ENCODE measurements at regions not wholly inside any gene's neighbourhood (a gene's known extent, or its start where the extent isn't known, plus 50 kb on each side); places are given as distances from the start of the nearest gene placed in this dataset.

DNA sequence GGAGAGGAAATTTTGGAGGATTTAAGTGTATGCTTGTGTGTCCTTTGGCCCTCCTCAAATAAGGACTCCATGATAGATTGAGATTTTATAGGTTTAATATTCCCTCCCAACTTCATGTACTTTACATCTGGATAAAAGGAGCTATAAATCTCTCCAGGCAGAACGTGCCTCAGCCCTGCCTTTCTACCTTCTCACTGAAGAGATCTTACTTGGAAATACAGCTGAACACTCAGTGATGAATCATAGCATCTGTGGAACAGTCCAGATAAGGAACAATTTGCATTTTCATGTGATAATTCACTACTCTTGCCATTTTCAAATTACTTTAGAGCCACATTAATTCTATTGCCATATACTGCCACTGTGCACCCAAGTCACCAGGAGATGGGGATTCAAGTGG is 364.6 kb upstream of the PODXL start:
- H3K4me3 Mint-ChIP-seq: no peak overlapping the region
- H3K27ac Mint-ChIP-seq: no peak overlapping the region
- H3K4me1 Mint-ChIP-seq: no peaks in the 10 kb centered on the region
- TF ChIP-seq, protein P1, sequence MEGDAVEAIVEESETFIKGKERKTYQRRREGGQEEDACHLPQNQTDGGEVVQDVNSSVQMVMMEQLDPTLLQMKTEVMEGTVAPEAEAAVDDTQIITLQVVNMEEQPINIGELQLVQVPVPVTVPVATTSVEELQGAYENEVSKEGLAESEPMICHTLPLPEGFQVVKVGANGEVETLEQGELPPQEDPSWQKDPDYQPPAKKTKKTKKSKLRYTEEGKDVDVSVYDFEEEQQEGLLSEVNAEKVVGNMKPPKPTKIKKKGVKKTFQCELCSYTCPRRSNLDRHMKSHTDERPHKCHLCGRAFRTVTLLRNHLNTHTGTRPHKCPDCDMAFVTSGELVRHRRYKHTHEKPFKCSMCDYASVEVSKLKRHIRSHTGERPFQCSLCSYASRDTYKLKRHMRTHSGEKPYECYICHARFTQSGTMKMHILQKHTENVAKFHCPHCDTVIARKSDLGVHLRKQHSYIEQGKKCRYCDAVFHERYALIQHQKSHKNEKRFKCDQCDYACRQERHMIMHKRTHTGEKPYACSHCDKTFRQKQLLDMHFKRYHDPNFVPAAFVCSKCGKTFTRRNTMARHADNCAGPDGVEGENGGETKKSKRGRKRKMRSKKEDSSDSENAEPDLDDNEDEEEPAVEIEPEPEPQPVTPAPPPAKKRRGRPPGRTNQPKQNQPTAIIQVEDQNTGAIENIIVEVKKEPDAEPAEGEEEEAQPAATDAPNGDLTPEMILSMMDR (IDR thresholded peaks at IDR 0.05; ENCODE audit: unreplicated experiment in 3 of 3): no peak
- peaks cover 15% of the 10 kb centered on the region for H3K27me3 Mint-ChIP-seq (ENCODE audit: low read depth)
- H3K36me3 Mint-ChIP-seq (ENCODE audit: low read depth): no peaks in the 10 kb centered on the region
- H3K9me3 Mint-ChIP-seq: no peaks in the 10 kb centered on the region

DNA sequence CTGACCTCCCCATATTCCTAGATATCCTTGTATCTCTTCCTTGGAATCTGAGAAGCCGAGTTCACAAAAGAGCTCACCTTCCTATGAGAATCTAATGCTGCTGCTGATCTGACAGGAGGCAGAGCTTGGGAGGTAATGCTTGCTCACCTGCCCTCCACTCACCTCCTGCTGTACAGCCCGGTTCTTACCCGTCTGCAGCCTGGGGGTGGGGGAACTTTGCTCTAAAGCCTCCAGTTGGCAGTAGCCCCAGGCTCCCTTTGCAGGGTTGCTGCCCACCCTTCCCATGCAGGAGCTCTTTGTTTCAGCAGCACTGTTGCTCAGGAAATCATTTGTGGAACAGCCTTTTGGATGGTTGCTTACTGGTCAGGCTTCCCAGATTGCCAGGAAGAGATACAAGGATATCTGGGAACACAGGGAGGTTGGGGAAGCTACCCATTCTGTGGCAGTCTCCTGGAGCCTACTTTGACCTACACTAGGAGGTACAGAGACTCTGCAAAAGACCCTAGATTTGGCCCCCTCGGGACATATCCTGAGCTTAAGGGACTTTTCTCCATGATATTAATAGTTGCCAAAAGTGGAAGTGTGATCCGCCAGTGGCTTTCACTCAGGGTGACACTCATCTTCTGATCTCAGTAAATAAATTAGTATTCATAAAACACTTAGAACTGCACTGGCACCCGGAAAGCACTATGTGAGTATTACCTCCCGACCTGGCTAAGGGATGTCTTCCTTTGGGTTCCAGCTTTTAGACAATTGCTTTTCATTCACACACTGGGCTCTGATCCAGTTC is 363.7 kb upstream of the PODXL start:
- Mint-ChIP-seq H3K4me1 (no peaks in the 10 kb centered on the region), H3K4me3 (no peak overlapping the region), H3K27ac (no peak overlapping the region)

DNA sequence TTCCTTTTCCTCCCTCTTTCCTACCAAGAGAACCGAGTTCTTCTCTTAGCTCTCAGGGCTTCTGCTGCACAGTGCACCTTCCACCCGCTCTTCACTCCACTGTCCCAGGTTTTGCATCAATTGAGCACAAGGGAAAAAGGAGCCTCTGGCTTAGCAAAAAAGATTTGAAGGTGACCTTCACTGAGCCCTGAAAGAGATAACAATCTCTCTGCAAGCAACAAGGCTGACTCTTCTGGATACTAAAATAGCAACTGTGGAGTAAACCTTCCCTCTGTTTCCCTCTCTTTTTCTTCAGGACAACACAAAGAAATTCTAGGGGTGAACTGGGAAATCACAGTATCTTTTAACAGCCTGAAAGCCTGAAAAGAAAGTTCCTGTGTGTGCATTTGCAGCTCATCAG is 354.7 kb upstream of the PODXL start:
- Mint-ChIP-seq H3K27me3 (ENCODE audit: low read depth) (peaks cover 35% of the 10 kb centered on the region), H3K9me3 (peaks cover 6% of the 10 kb centered on the region), H3K4me3 (no peak overlapping the region), H3K4me1 (no peaks in the 10 kb centered on the region), H3K27ac (no peak overlapping the region), H3K36me3 (ENCODE audit: low read depth) (no peaks in the 10 kb centered on the region)
- TF ChIP-seq, protein P1 (IDR thresholded peaks at IDR 0.05; ENCODE audit: unreplicated experiment in 3 of 3): no peak

More for the DNA sequence above, 363.7 kb upstream of the PODXL start:
- TF ChIP-seq, protein P1 (IDR thresholded peaks at IDR 0.05; ENCODE audit: unreplicated experiment in 3 of 3): no peak
- H3K36me3 Mint-ChIP-seq (ENCODE audit: low read depth): no peaks in the 10 kb centered on the region
- H3K27me3 Mint-ChIP-seq (ENCODE audit: low read depth): peaks cover 15% of the 10 kb centered on the region
- H3K9me3 Mint-ChIP-seq: no peaks in the 10 kb centered on the region

- H3K4me3 Mint-ChIP-seq: no peak overlapping the region
- H3K9me3 Mint-ChIP-seq: peaks cover 6% of the 10 kb centered on the region
- H3K27me3 Mint-ChIP-seq (ENCODE audit: low read depth): peaks cover 45% of the 10 kb centered on the region
- H3K27ac Mint-ChIP-seq: no peak overlapping the region
- no peaks in the 10 kb centered on the region for H3K36me3 Mint-ChIP-seq (ENCODE audit: low read depth)
- TF ChIP-seq, protein P1 (IDR thresholded peaks at IDR 0.05; ENCODE audit: unreplicated experiment in 3 of 3): no peak
- no peaks in the 10 kb centered on the region for H3K4me1 Mint-ChIP-seq
Observed at GRCh38 chr7:131909151-131909768, 352.8 kb upstream of the PODXL start.

- no peaks in the 10 kb centered on the region for H3K4me1 Mint-ChIP-seq
- H3K27me3 Mint-ChIP-seq (ENCODE audit: low read depth): peaks cover 45% of the 10 kb centered on the region
- no peaks in the 10 kb centered on the region for H3K36me3 Mint-ChIP-seq (ENCODE audit: low read depth)
- peaks cover 6% of the 10 kb centered on the region for H3K9me3 Mint-ChIP-seq
- no peak overlapping the region for H3K27ac Mint-ChIP-seq
- H3K4me3 Mint-ChIP-seq: peak overlapping the region in 2 of 3 experiments; percentile 9 to 18
- TF ChIP-seq, protein P1 (IDR thresholded peaks at IDR 0.05; ENCODE audit: unreplicated experiment in 3 of 3): no peak
Observed at GRCh38 chr7:131908714-131909113, 352.3 kb upstream of the PODXL start.

Data from nephron (organoid).